Spleen (tissue), 11 donors: ENCODE measurements at regions not wholly inside any gene's neighbourhood (a gene's known extent, or its start where the extent isn't known, plus 50 kb on each side); places are given as distances from the start of the nearest gene placed in this dataset.

Source experiments
- DNase-seq: peaks from one replicate; pipeline ENCODE4 v3.0.0-alpha.2; 2020
- H3K27ac ChIP-seq, 8 donors: fragments of 200-600 bp; sonication (generic) in 7 of 8; 1 replicate in 4 of 8; 2 replicates in 4 of 8; pipeline versions ENCODE4 v1.5.0 to v1.8.0; 2016 to 2021; ENCODE audit warnings: inconsistent platforms in 4 of 8, mild to moderate bottlenecking in 4 of 8, moderate library complexity in 1 of 8
- H3K27me3 ChIP-seq, 7 donors: fragments of 200-600 bp; sonication (generic) in 6 of 7; replicated peaks in 1 of 7; 1 replicate in 4 of 7; 2 replicates in 3 of 7; pipeline versions ENCODE4 v1.5.0 to v1.8.0; 2016 to 2021; ENCODE audit warnings: inconsistent platforms in 3 of 7, mild to moderate bottlenecking in 1 of 7
- H3K36me3 ChIP-seq, 6 donors: fragments of 200-600 bp; sonication (generic) in 5 of 6; 1 replicate in 4 of 6; 2 replicates in 2 of 6; pipeline versions ENCODE4 v1.5.0 to v1.8.0; 2016 to 2021; ENCODE audit warnings: inconsistent platforms in 2 of 6
- H3K4me1 ChIP-seq, 6 donors: fragments of 200-600 bp; sonication (generic) in 5 of 6; 1 replicate in 3 of 6; 2 replicates in 3 of 6; pipeline versions ENCODE4 v1.5.0 to v1.8.0; 2016 to 2021; ENCODE audit warnings: inconsistent platforms in 3 of 6
- H3K4me3 ChIP-seq, 8 donors: fragments of 200-600 bp; sonication (generic) in 7 of 8; 1 replicate in 4 of 8; 2 replicates in 4 of 8; pipeline versions ENCODE4 v1.5.0 to v1.8.0; 2016 to 2021; ENCODE audit warnings: inconsistent platforms in 4 of 8, mild to moderate bottlenecking in 4 of 8, moderate library complexity in 2 of 8
- H3K9me3 ChIP-seq, 8 donors: fragments of 200-600 bp; sonication (generic) in 7 of 8; 1 replicate in 4 of 8; 2 replicates in 4 of 8; pipeline versions ENCODE4 v1.5.0 to v1.8.0; 2016 to 2021; ENCODE audit warnings: inconsistent platforms in 4 of 8
- CTCF ChIP-seq, 11 experiments: fragments of 200-600 bp in 7 of 11; fragments of 450-650 bp in 4 of 11; sonication (generic) in 4 of 11; IDR thresholded peaks in 8 of 11; conservative IDR thresholded peaks in 3 of 11; 1 replicate in 7 of 11; 2 replicates in 4 of 11; pipeline versions ENCODE4 v1.4.0 to v1.8.0; 2016 to 2021; ENCODE audit warnings: antibody characterized with exemption in 11 of 11, inconsistent platforms in 4 of 11, mild to moderate bottlenecking in 1 of 11
- POLR2A ChIP-seq, 3 donors: fragments of 450-650 bp; IDR thresholded peaks; one replicate each; pipeline ENCODE4 v1.5.1; 2017; ENCODE audit warnings: antibody characterized with exemption in 3 of 3, mild to moderate bottlenecking in 1 of 3
- POLR2AphosphoS5 ChIP-seq, 3 donors: sonication (generic); formaldehyde crosslinking; IDR thresholded peaks; one replicate each; pipeline ENCODE4 v1.5.1; 2017; ENCODE audit warnings: antibody characterized with exemption in 3 of 3
- WGBS, 5 donors: extraction: QIAGEN DNeasy Blood & Tissue Kit in 3 of 5; methylation state at CpG; one replicate each; pipeline versions ENCODE4 v1.1.5 to v1.1.7; 2013 to 2018; 5-methylcytosine and 5-hydroxymethylcytosine counted together
- intact Hi-C: fragments of 100-400 bp; cut with DNase I; formaldehyde crosslinking; loops from one replicate; pipeline ENCODE4 v1.15.0; 2023; ENCODE audit warnings: low total_unique reads
- donor health status: healthy with polysubstance abuse.
- donor health status: DM: no; HTN: no; CAD: no; lungs with moderate emphysema.
- donor health status: DM: no; HTN: no; CAD: no.
- donor health status: Bipolar disorder and iron deficiency.
- donor health status: healthy.
- donor health status: DM: no; HTN: no; CAD: no.
- donor health status: DM: yes; HTN: yes; CAD: no.

GRCh38 chr17:73813201-73813600, 169.0 kb upstream of the SDK2 start:
- 76 to 90% (median 87%) methylated on average over 5 of the region's 5 CpGs for WGBS, 5 donors

DNA sequence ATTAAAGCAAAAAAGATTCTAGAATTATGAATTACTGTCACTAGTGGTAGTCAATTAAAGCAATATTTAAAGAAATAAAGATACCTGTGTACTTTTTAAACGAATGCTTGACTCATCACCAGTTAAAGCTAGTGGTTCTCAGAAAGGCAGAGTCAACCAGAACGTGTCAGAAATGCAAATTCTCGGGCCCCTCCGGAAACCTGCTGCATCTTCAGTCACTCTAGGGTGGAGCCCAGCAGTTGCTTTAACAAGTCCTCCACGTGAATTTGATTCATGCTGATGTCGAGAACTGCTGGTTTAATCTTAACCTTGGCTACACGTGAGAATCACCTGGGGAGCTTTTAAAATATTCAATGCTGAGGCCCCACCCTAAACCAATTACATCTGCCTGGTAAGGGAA, 169.8 kb upstream of the SDK2 start:
- WGBS, 5 donors, result 48 to 72% (median 56%) methylated on average over 7 of the region's 7 CpGs

More at GRCh38 chr17:73813201-73813600, 169.0 kb upstream of the SDK2 start:
- no peaks in the 10 kb centered on the region for H3K27me3 ChIP-seq
- TF ChIP-seq POLR2AphosphoS5 (IDR thresholded peaks at IDR 0.05), result no peak
- no peaks in the 10 kb centered on the region for H3K4me1 ChIP-seq
- no peak overlapping the region for H3K4me3 ChIP-seq
- no peaks in the 10 kb centered on the region for H3K9me3 ChIP-seq
- intact Hi-C loops, result no loop called here
- no peak for DNase-seq
- no peak overlapping the region for H3K27ac ChIP-seq
- H3K36me3 ChIP-seq, result no peaks in the 10 kb centered on the region

DNA sequence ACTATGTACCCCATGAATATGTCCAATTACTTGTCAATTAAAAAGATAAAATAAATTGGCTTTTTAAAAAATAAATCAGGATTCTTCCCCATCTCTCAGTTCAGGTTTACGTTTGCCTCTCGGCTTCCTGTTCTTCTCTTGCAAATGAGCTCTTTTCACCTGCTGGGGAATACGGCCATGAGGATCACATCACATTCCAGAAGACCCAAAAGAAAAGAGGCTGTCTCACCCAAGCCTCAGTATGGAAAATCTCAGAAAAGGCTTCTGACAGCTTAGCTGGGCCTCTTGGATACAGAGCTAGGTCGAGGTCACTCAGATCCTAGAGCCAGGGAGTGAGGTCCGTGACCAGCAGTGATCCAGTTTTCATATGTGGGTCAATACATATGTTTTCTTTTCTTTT, 171.2 kb upstream of the SDK2 start:
- DNase-seq, result no peak
- intact Hi-C loops, result no loop called here
- Histone ChIP-seq H3K9me3 (peaks cover 0 to 5% (median 0%) of the 10 kb centered on the region in 8 donors), H3K27ac (no peak overlapping the region), H3K36me3 (no peaks in the 10 kb centered on the region), H3K4me1 (no peaks in the 10 kb centered on the region), H3K27me3 (peaks cover 0 to 9% (median 0%) of the 10 kb centered on the region in 7 donors), H3K4me3 (no peak overlapping the region)
- TF ChIP-seq CTCF (IDR thresholded peaks at IDR 0.05 in 8 of 11, conservative IDR thresholded peaks at IDR 0.05 in 3 of 11), result no peak
- WGBS, 5 donors, result 74 to 87% (median 78%) methylated on average over 5 of the region's 5 CpGs

More for the DNA sequence above, 169.8 kb upstream of the SDK2 start:
- TF ChIP-seq POLR2AphosphoS5 (IDR thresholded peaks at IDR 0.05) (no peak), POLR2A (IDR thresholded peaks at IDR 0.05) (no peak), CTCF (IDR thresholded peaks at IDR 0.05 in 8 of 11, conservative IDR thresholded peaks at IDR 0.05 in 3 of 11) (no peak)
- Histone ChIP-seq H3K4me3 (no peak overlapping the region), H3K36me3 (no peaks in the 10 kb centered on the region), H3K4me1 (no peaks in the 10 kb centered on the region), H3K27me3 (no peaks in the 10 kb centered on the region), H3K9me3 (peaks cover 0 to 3% (median 0%) of the 10 kb centered on the region in 8 donors), H3K27ac (no peak overlapping the region)
- intact Hi-C loops, result no loop called here
- no peak for DNase-seq

- 85 to 96% (median 87%) methylated on average over 5 to 19 of the region's 19 CpGs for whole genome bisulfite sequencing, 5 donors
These were observed 175.5 kb upstream of the SDK2 start for GRCh38 chr17:73819440-73820395.

More at GRCh38 chr17:73819440-73820395, 175.5 kb upstream of the SDK2 start:
- DNase-seq, result no peak
- no peaks in the 10 kb centered on the region for H3K36me3 ChIP-seq
- H3K27ac ChIP-seq, result no peak overlapping the region
- peaks cover 0 to 3% (median 0%) of the 10 kb centered on the region in 6 donors for H3K4me1 ChIP-seq
- peaks cover 0 to 5% (median 0%) of the 10 kb centered on the region in 8 donors for H3K9me3 ChIP-seq
- TF ChIP-seq CTCF (IDR thresholded peaks at IDR 0.05 in 8 of 11, conservative IDR thresholded peaks at IDR 0.05 in 3 of 11), result no peak
- no peak for TF ChIP-seq POLR2AphosphoS5 (IDR thresholded peaks at IDR 0.05)
- TF ChIP-seq POLR2A (IDR thresholded peaks at IDR 0.05), result no peak
- intact Hi-C loops, result no loop called here
- H3K27me3 ChIP-seq, result peaks cover 0 to 35% (median 0%) of the 10 kb centered on the region in 7 donors
- no peak overlapping the region for H3K4me3 ChIP-seq
